ENCODE measurements at regions not wholly inside any gene's neighbourhood (a gene's known extent, or its start where the extent isn't known, plus 50 kb on each side); places are given as distances from the start of the nearest gene placed in this dataset.

GRCh38 chr1:172760121-172760520 lies 101.2 kb downstream of the FASLG start:
- TF ChIP-seq ATF3 (IDR thresholded peaks at IDR 0.05; ENCODE audit: insufficient read depth, low read depth, low read length), result no peak
- no peak for TF ChIP-seq CTCF (IDR thresholded peaks at IDR 0.05; ENCODE audit: control extremely low read depth in 1 of 3, insufficient read depth in 1 of 3, low read depth in 1 of 3, low read length in 3 of 3)
- TF ChIP-seq CREB1 (IDR thresholded peaks at IDR 0.05), result no peak
- TF ChIP-seq KDM1A (IDR thresholded peaks at IDR 0.05; ENCODE audit: borderline replicate concordance, low read length), result no peak
- TF ChIP-seq JUND (IDR thresholded peaks at IDR 0.05; ENCODE audit: low read length), result no peak
- TF ChIP-seq RAD21 (IDR thresholded peaks at IDR 0.05 in 1 of 2, conservative IDR thresholded peaks at IDR 0.05 in 1 of 2; ENCODE audit: low read depth in 2 of 2, low read length in 2 of 2), result no peak
- no peak for TF ChIP-seq BCL11A (IDR thresholded peaks at IDR 0.05; ENCODE audit: low read depth in 2 of 2, low read length in 2 of 2)
- TF ChIP-seq RXRA (IDR thresholded peaks at IDR 0.05; ENCODE audit: insufficient read depth, low read depth, low read length), result no peak
- TF ChIP-seq TAF1 (IDR thresholded peaks at IDR 0.05; ENCODE audit: low read depth, low read length), result no peak
- TF ChIP-seq YY1 (IDR thresholded peaks at IDR 0.05; ENCODE audit: low read depth, low read length), result no peak
- no peak for TF ChIP-seq CHD1 (IDR thresholded peaks at IDR 0.05; ENCODE audit: low read depth, low read length)
- no peak for TF ChIP-seq EP300 (IDR thresholded peaks at IDR 0.05; ENCODE audit: borderline replicate concordance in 1 of 2, low read depth in 2 of 2, low read length in 2 of 2)
- TF ChIP-seq HDAC2 (IDR thresholded peaks at IDR 0.05; ENCODE audit: borderline replicate concordance in 1 of 2, low read depth in 2 of 2, low read length in 2 of 2), result no peak

Measured in H1 (cell line).